ENCODE measurements at regions not wholly inside any gene's neighbourhood (a gene's known extent, or its start where the extent isn't known, plus 50 kb on each side); places are given as distances from the start of the nearest gene placed in this dataset.
A peak's percentile ranks its signal among the peaks of the same experiment; 100 is the strongest.
"Not testable (repeated sequence)": the region's sequence is repeated elsewhere in the genome, so short reads cannot be mapped to it uniquely, and the experiment has no call there.

DNA sequence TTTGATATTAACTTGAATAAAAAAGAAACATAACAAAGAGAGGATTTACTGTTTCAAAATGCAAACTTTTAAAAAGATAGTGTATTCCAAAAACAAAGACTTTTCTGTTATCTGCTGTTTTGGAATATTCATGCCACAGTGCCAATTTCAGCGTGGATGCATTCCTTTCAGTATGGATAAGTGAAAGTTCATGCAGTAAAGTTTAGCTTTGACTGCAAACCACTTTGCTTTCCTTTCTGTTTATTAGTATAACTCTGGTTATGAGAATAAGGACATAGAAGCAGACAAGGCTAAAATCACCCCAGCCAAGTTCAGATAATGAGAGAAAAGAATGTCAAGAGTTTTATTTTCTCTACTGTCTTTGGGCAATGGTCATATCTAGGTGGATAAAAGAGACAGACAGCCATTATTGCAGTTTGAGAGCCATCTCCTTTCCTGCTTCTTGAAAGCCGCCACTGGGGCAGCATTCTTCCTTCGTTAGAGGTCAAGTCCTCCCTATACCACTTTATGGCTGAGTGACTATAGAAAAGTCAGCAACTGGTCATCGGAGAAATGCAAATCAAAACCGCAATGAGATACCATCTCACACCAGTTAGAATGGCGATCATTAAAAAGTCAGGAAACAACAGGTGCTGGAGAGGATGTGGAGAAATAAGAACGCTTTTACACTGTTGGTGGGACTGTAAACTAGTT, 82.4 kb upstream of the BLID start:
- Histone ChIP-seq H3K27ac (peak overlapping the region in 2 of 4 donors; percentile 5 to 55), H3K4me1 (peaks cover 0 to 41% (median 18%) of the 10 kb centered on the region in 4 donors), H3K4me3 (no peak overlapping the region), H3K9me3 (no peaks in the 10 kb centered on the region), H3K27me3 (no peaks in the 10 kb centered on the region), H3K36me3 (no peaks in the 10 kb centered on the region)
- DNase-seq: no peak
- no peak for TF ChIP-seq POLR2A (IDR thresholded peaks at IDR 0.05)
- TF ChIP-seq CTCF (IDR thresholded peaks at IDR 0.05): no peak
- TF ChIP-seq EP300 (IDR thresholded peaks at IDR 0.05): no peak
- no peak for TF ChIP-seq POLR2AphosphoS5 (IDR thresholded peaks at IDR 0.05)
- 89 to 90% methylated on average over 7 of the region's 7 CpGs for WGBS, 2 donors
- intact Hi-C loops (cut with DNase I): no loop called here

DNA sequence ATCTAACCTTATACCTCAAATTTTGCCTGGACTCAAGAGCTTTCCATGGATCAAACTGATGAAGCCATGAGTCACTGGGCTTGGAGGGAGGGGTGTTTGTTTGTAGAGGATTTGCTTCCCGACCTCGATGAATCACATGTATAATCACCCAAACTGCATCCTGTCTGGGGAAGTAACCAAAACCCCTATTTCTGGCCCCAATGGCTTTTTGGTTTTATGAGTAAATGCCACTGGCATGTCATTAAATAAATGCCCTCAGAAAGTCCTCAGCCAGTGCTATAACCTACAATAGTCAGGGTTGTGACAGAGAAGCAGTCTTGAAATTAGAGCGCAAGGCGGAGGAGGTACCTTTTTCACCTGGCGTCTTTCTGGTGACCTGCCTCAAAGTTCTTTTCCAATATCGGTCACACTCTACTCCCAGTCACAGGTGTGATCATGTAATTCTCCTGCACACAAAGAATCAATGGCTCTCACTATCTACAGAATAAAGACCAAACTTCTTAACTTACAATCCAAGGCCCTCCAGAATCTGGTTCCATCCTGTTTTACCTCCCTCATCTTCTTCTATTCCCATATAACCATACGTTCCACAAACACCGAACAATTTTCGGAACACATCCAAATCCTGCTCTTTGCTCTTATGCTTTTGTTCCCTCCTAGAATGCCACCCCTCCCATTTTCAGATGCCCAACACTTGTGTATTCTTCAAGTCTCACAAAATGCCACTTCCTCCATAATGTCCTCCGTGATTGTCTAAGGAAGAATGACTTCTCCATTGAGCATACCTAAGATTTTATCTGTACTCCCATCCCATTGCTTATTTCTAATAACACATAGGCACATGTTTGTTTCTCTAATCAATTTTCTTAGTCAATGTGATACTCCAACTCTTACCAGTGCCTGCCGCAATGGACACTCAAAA, 81.3 kb upstream of the BLID start:
- intact Hi-C loops (cut with DNase I): loop anchor here (1.0 kb wide), 1 partner anchor 32 kb away; no protein-coding TSS in a partner anchor
- Histone ChIP-seq H3K4me3 (no peak overlapping the region), H3K4me1 (peaks cover 0 to 41% (median 13%) of the 10 kb centered on the region in 4 donors), H3K36me3 (no peaks in the 10 kb centered on the region), H3K27ac (peak overlapping the region in 3 of 4 donors; percentile 47 to 55 (median 47)), H3K9me3 (no peaks in the 10 kb centered on the region), H3K27me3 (no peaks in the 10 kb centered on the region)
- no peak for TF ChIP-seq POLR2A (IDR thresholded peaks at IDR 0.05)
- 77 to 80% methylated on average over 11 of the region's 11 CpGs for whole genome bisulfite sequencing, 2 donors
- DNase-seq: no peak

DNA sequence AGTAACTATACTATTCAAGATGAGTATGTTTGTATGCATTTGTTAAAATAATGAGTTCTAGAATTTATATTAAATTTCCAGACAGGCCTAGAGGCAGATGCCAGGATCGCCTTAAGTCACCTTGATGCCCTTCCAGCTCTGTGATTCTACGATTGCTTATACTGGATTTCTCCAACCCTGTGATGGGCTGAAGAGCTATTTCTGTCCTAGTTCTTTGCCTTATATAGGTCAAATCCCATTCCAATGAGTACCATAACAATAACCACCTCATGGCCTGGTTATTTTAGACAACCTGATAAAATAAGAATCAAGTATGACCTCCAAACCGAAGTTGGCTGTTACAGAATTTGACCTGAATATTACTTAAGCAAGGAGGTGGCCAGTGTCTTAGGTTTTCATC, 79.8 kb upstream of the BLID start:
- Histone ChIP-seq H3K9me3 (no peaks in the 10 kb centered on the region), H3K4me1 (peaks cover 0 to 37% (median 7%) of the 10 kb centered on the region in 4 donors), H3K4me3 (no peak overlapping the region), H3K27me3 (no peaks in the 10 kb centered on the region), H3K36me3 (no peaks in the 10 kb centered on the region), H3K27ac (peak overlapping the region in 1 of 4 donors; percentile 55)
- no peak for DNase-seq
- intact Hi-C loops (cut with DNase I): no loop called here
- TF ChIP-seq EP300 (IDR thresholded peaks at IDR 0.05): no peak
- no peak for TF ChIP-seq POLR2AphosphoS5 (IDR thresholded peaks at IDR 0.05)
- TF ChIP-seq CTCF (IDR thresholded peaks at IDR 0.05): no peak
- no peak for TF ChIP-seq POLR2A (IDR thresholded peaks at IDR 0.05)
- 90 to 93% methylated on average over 3 of the region's 3 CpGs for WGBS, 2 donors

DNA sequence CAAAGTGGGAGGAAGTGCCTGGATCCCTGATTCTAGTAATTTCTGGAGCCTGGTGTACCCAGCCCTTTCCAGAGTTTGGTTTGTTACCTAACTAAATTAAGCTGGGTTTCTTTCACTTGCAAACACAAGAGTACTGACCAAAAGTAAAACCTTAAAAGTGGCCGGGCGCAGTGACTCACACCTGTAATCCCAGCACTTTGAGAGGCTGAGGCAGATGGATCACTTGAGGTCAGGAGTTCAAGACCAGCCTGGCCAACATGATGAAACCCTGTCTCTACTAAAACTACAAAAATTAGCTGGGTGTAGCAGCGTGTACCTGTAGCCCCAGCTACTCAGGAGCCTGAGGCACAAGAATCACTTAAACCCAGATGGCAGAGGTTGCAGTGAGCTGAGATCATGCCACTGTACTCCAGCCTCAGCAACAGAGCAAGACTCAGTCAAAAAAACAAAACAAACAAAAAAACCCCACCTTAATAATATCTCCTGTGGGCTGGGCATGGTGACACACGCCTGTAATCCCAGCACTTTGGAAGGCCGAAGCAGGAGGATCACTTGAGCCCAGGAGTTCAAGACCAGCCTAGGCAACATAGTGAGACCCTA, 78.0 kb upstream of the BLID start:
- H3K4me1 ChIP-seq: peaks cover 0 to 39% (median 13%) of the 10 kb centered on the region in 4 donors

DNA sequence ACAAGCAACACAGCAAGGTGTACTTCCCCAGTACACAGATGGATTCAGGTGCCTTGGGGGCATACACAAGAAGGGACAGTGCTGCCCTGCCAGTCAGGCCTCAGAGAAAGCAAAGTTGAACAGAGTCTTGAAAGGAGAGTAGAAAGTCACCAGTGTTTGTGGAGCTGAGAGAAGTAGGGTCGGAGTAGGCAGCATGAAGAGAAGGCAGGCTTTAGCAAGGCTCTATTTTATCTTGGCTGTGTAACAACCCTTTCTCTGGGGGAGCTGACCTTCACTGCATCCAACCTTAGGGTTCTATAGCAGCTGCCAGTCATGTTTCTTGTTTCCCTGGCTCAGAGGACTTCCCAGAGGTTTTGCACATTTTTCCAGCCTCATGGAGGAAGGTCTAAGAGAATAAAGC, 77.4 kb upstream of the BLID start:
- TF ChIP-seq CTCF (IDR thresholded peaks at IDR 0.05) (no peak), EP300 (IDR thresholded peaks at IDR 0.05) (no peak), POLR2AphosphoS5 (IDR thresholded peaks at IDR 0.05) (no peak), POLR2A (IDR thresholded peaks at IDR 0.05) (no peak)
- no peaks in the 10 kb centered on the region for H3K9me3 ChIP-seq
- H3K4me1 ChIP-seq: peaks cover 0 to 37% (median 18%) of the 10 kb centered on the region in 4 donors
- H3K36me3 ChIP-seq: no peaks in the 10 kb centered on the region
- peak overlapping the region in 2 of 4 donors; percentile 35 to 43 for H3K27ac ChIP-seq
- no peak for DNase-seq
- intact Hi-C loops (cut with DNase I): no loop called here
- WGBS, 2 donors: 67 to 84% methylated on average over 1 of the region's 1 CpG
- no peak overlapping the region for H3K4me3 ChIP-seq
- H3K27me3 ChIP-seq: no peaks in the 10 kb centered on the region

More for the DNA sequence above, 78.0 kb upstream of the BLID start:
- H3K27me3 ChIP-seq; intact Hi-C loops (cut with DNase I); H3K36me3 ChIP-seq; DNase-seq; H3K9me3 ChIP-seq; H3K4me3 ChIP-seq: not testable (repeated sequence)
- H3K27ac ChIP-seq: peak overlapping the region in 1 of 4 donors; percentile 35
- 79 to 85% methylated on average over 5 of the region's 5 CpGs for WGBS, 2 donors
